ENCODE measurements at regions not wholly inside any gene's neighbourhood (a gene's known extent, or its start where the extent isn't known, plus 50 kb on each side); places are given as distances from the start of the nearest gene placed in this dataset.

DNA sequence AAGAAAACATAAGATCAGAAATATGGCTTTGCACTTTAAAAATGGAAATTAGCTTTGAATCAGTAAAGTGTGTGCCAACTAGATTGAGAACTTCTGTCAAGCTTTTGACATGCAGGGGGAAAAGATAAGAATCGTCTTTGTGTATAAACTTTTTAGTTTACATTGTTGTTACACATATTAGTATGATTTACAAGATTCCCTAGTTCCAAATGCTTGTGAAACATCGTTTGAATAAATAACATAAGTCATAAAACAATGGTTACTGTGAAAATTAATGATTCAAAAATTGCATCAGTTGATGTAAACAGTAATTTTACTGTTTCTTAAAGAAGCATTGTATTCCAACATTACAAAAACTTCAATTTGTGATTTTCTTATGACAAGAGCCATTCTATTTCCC is 207.6 kb upstream of the MTPN start (continued):
- TF ChIP-seq, protein P1, sequence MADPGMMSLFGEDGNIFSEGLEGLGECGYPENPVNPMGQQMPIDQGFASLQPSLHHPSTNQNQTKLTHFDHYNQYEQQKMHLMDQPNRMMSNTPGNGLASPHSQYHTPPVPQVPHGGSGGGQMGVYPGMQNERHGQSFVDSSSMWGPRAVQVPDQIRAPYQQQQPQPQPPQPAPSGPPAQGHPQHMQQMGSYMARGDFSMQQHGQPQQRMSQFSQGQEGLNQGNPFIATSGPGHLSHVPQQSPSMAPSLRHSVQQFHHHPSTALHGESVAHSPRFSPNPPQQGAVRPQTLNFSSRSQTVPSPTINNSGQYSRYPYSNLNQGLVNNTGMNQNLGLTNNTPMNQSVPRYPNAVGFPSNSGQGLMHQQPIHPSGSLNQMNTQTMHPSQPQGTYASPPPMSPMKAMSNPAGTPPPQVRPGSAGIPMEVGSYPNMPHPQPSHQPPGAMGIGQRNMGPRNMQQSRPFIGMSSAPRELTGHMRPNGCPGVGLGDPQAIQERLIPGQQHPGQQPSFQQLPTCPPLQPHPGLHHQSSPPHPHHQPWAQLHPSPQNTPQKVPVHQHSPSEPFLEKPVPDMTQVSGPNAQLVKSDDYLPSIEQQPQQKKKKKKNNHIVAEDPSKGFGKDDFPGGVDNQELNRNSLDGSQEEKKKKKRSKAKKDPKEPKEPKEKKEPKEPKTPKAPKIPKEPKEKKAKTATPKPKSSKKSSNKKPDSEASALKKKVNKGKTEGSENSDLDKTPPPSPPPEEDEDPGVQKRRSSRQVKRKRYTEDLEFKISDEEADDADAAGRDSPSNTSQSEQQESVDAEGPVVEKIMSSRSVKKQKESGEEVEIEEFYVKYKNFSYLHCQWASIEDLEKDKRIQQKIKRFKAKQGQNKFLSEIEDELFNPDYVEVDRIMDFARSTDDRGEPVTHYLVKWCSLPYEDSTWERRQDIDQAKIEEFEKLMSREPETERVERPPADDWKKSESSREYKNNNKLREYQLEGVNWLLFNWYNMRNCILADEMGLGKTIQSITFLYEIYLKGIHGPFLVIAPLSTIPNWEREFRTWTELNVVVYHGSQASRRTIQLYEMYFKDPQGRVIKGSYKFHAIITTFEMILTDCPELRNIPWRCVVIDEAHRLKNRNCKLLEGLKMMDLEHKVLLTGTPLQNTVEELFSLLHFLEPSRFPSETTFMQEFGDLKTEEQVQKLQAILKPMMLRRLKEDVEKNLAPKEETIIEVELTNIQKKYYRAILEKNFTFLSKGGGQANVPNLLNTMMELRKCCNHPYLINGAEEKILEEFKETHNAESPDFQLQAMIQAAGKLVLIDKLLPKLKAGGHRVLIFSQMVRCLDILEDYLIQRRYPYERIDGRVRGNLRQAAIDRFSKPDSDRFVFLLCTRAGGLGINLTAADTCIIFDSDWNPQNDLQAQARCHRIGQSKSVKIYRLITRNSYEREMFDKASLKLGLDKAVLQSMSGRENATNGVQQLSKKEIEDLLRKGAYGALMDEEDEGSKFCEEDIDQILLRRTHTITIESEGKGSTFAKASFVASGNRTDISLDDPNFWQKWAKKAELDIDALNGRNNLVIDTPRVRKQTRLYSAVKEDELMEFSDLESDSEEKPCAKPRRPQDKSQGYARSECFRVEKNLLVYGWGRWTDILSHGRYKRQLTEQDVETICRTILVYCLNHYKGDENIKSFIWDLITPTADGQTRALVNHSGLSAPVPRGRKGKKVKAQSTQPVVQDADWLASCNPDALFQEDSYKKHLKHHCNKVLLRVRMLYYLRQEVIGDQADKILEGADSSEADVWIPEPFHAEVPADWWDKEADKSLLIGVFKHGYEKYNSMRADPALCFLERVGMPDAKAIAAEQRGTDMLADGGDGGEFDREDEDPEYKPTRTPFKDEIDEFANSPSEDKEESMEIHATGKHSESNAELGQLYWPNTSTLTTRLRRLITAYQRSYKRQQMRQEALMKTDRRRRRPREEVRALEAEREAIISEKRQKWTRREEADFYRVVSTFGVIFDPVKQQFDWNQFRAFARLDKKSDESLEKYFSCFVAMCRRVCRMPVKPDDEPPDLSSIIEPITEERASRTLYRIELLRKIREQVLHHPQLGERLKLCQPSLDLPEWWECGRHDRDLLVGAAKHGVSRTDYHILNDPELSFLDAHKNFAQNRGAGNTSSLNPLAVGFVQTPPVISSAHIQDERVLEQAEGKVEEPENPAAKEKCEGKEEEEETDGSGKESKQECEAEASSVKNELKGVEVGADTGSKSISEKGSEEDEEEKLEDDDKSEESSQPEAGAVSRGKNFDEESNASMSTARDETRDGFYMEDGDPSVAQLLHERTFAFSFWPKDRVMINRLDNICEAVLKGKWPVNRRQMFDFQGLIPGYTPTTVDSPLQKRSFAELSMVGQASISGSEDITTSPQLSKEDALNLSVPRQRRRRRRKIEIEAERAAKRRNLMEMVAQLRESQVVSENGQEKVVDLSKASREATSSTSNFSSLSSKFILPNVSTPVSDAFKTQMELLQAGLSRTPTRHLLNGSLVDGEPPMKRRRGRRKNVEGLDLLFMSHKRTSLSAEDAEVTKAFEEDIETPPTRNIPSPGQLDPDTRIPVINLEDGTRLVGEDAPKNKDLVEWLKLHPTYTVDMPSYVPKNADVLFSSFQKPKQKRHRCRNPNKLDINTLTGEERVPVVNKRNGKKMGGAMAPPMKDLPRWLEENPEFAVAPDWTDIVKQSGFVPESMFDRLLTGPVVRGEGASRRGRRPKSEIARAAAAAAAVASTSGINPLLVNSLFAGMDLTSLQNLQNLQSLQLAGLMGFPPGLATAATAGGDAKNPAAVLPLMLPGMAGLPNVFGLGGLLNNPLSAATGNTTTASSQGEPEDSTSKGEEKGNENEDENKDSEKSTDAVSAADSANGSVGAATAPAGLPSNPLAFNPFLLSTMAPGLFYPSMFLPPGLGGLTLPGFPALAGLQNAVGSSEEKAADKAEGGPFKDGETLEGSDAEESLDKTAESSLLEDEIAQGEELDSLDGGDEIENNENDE (IDR thresholded peaks at IDR 0.05; ENCODE audit: insufficient replicate concordance, low read length): no peak
- TF ChIP-seq, protein P2, sequence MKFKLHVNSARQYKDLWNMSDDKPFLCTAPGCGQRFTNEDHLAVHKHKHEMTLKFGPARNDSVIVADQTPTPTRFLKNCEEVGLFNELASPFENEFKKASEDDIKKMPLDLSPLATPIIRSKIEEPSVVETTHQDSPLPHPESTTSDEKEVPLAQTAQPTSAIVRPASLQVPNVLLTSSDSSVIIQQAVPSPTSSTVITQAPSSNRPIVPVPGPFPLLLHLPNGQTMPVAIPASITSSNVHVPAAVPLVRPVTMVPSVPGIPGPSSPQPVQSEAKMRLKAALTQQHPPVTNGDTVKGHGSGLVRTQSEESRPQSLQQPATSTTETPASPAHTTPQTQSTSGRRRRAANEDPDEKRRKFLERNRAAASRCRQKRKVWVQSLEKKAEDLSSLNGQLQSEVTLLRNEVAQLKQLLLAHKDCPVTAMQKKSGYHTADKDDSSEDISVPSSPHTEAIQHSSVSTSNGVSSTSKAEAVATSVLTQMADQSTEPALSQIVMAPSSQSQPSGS (IDR thresholded peaks at IDR 0.05; ENCODE audit: low read length): no peak
- TF ChIP-seq NRF1 (IDR thresholded peaks at IDR 0.05; ENCODE audit: low read depth, low read length) (no peak), TAF7 (optimal IDR thresholded peaks at IDR 0.05; ENCODE audit: borderline replicate concordance, low read depth, low read length) (no peak), SRF (IDR thresholded peaks at IDR 0.05; ENCODE audit: low read depth, low read length) (no peak), RBBP5 (IDR thresholded peaks at IDR 0.05; ENCODE audit: borderline replicate concordance, low read depth, low read length) (no peak), TBP (IDR thresholded peaks at IDR 0.05; ENCODE audit: low read depth, low read length) (no peak), CREB1 (IDR thresholded peaks at IDR 0.05) (no peak), BACH1 (IDR thresholded peaks at IDR 0.05; ENCODE audit: low read length) (no peak), EZH2 (IDR thresholded peaks at IDR 0.05; ENCODE audit: low read depth, low read length, severe bottlenecking) (no peak), JUN (IDR thresholded peaks at IDR 0.05; ENCODE audit: low read depth, low read length) (no peak)
